OCI-LY3 (cell line): ENCODE measurements at regions not wholly inside any gene's neighbourhood (a gene's known extent, or its start where the extent isn't known, plus 50 kb on each side); places are given as distances from the start of the nearest gene placed in this dataset.

Source experiments
- EZH2phosphoT487 ChIP-seq: fragments of 200-600 bp; shearing (Covaris generic); IDR thresholded peaks from 2 replicates; pipeline ENCODE4 v1.6.1; 2018; ENCODE audit warnings: antibody characterized with exemption, mixed run types, low read depth
- TF ChIP-seq, protein P1 (sequence below): fragments of 200-600, 300-600 bp; sonication (generic); IDR thresholded peaks from 2 replicates; pipeline ENCODE4 v1.5.1; 2014; ENCODE audit warnings: antibody characterized with exemption, low read length, low read depth

DNA sequence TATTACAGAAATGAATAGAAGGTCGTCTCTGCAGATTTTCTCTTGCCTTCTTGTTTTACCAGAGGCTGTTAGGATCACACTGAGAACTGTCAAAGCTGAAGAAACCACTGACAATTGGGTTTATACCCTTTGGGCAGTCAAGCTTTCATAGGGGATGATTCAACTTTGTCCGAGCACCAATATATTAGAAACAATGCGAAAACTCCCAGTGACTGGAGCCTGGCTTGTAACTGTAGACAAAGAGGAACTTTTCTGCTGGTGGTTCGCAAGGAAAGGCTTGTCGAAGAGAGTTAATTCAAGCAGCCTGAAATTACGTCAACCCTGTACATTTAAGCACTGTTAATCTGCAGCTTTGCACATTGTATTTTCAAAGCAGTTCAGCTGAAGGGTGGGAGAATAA is 193.2 kb upstream of the ZNF385D start:
- TF ChIP-seq, protein P1, sequence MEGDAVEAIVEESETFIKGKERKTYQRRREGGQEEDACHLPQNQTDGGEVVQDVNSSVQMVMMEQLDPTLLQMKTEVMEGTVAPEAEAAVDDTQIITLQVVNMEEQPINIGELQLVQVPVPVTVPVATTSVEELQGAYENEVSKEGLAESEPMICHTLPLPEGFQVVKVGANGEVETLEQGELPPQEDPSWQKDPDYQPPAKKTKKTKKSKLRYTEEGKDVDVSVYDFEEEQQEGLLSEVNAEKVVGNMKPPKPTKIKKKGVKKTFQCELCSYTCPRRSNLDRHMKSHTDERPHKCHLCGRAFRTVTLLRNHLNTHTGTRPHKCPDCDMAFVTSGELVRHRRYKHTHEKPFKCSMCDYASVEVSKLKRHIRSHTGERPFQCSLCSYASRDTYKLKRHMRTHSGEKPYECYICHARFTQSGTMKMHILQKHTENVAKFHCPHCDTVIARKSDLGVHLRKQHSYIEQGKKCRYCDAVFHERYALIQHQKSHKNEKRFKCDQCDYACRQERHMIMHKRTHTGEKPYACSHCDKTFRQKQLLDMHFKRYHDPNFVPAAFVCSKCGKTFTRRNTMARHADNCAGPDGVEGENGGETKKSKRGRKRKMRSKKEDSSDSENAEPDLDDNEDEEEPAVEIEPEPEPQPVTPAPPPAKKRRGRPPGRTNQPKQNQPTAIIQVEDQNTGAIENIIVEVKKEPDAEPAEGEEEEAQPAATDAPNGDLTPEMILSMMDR: no peak
- TF ChIP-seq EZH2phosphoT487: no peak
